C4-2B (cell line): ENCODE measurements at regions not wholly inside any gene's neighbourhood (a gene's known extent, or its start where the extent isn't known, plus 50 kb on each side); places are given as distances from the start of the nearest gene placed in this dataset.

ENCODE experiments used
- H3K27ac ChIP-seq: fragments of 450-650 bp; 2 replicates; pipeline ENCODE4 v1.5.1; 2017
- CTCF ChIP-seq: fragments of 450-650 bp; conservative IDR thresholded peaks from 2 replicates; pipeline ENCODE4 v1.5.1; 2017; ENCODE audit warnings: mild to moderate bottlenecking
- ZFX ChIP-seq: fragments of 450-650 bp; IDR thresholded peaks from 2 replicates; pipeline ENCODE4 v1.6.1; 2017

- TF ChIP-seq CTCF (no peak), ZFX (no peak)
- H3K27ac ChIP-seq: no peak overlapping the region
These were observed 315.4 kb downstream of the SAMD5 start for GRCh38 chr6:147823936-147824335.

- no peak overlapping the region for H3K27ac ChIP-seq
- TF ChIP-seq ZFX (no peak), CTCF (no peak)
These were observed 317.4 kb downstream of the SAMD5 start for GRCh38 chr6:147825848-147826247.

- no peak overlapping the region for H3K27ac ChIP-seq
- no peak for TF ChIP-seq ZFX
- TF ChIP-seq CTCF: no peak
These were observed 318.2 kb downstream of the SAMD5 start for GRCh38 chr6:147826698-147827097.

GRCh38 chr6:147829418-147829817 lies 320.9 kb downstream of the SAMD5 start:
- H3K27ac ChIP-seq: no peak overlapping the region

GRCh38 chr6:147829835-147830234 lies 321.3 kb downstream of the SAMD5 start:
- TF ChIP-seq CTCF (no peak), ZFX (no peak)
- no peak overlapping the region for H3K27ac ChIP-seq

More at GRCh38 chr6:147829418-147829817, 320.9 kb downstream of the SAMD5 start:
- TF ChIP-seq ZFX: no peak
- no peak for TF ChIP-seq CTCF

GRCh38 chr6:147831356-147831755 lies 322.9 kb downstream of the SAMD5 start:
- TF ChIP-seq CTCF (no peak), ZFX (no peak)
- no peak overlapping the region for H3K27ac ChIP-seq

- TF ChIP-seq ZFX (no peak), CTCF (no peak)
- H3K27ac ChIP-seq: no peak overlapping the region
These were observed 325.1 kb downstream of the SAMD5 start for GRCh38 chr6:147833607-147834006.
